Stimulated activated CD4-positive, alpha-beta T cell treated with anti-CD3 and anti-CD28 coated beads, Interleukin-2, amount 100 ng/mL, for 24 hours (primary cell): ENCODE measurements at regions not wholly inside any gene's neighbourhood (a gene's known extent, or its start where the extent isn't known, plus 50 kb on each side); places are given as distances from the start of the nearest gene placed in this dataset.

Source experiments
- DNase-seq, 2 donors: peaks; one replicate each; pipeline ENCODE4 v3.0.0-alpha.2; 2020

DNA sequence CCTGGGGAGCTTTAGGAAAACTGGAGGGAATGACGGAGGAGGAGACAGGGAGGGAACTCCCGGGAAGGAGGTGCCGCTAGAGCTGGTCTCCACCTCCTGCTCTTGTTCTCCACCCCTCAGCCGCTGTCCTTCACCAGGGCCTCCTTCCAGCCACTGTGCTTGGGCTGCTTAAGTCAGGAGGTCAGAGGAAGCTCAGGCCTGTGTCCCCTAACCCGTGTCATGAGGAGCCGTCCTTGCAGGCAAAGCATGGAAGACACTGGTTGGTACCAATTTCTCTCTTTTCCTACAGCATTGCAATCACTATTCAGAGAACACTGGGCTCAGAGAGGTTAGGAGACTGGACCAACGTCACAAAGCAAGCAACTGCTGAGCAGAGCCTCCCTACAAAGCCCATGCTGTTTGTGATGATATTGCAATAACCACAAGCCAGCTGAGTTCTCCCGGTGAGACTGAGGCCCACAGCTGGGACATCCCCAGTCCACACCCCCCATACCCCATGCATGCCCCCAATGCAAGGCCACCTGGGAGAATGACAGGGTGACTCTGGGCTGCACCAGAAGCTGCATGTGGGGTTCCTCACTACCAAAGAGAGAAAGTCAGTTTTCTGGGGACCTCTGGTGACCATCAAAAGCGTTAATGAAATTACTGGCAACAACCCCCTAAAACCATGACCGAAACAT, 427.5 kb downstream of the NPHP4 start:
- no peak for DNase-seq

DNA sequence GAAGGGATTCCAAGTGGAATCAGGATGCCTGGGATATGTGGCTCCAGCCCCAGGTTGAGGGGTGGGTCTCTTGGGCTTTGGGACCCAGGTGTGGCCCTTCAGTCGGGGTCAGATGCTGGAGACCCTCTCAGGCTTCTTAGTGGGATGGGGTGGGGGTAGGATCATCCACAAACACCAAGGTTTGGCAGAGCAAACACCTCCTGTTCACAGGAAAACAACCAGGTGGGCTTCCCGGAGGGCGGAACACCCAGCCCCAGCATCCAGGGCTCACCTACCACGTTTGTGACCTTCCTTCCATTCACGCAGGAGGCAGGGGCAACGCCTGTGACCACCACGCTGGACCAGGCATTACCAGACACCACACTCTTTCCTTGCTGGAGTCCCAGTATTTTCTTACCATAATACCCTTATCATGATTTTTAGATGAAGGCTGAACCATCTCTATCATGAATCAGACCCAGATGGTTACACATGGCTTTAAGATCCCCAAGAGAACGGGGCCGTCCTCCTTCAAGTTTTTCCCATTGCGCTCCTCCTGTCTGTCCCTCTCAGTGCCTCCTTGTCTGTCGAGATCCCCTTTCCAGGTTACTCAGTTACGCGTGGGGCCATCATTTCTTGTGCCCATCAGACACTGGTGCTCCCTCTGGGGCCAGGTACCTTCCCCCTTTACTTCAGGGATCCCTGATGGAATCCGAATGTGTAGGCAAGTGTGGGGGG, 428.2 kb downstream of the NPHP4 start:
- DNase-seq = no peak

GRCh38 chr1:5562769-5563168, 429.5 kb downstream of the NPHP4 start:
- DNase-seq = no peak

GRCh38 chr1:5562331-5562730, 429.9 kb downstream of the NPHP4 start:
- no peak for DNase-seq

GRCh38 chr1:5559078-5559477, 433.1 kb downstream of the NPHP4 start:
- no peak for DNase-seq

DNA sequence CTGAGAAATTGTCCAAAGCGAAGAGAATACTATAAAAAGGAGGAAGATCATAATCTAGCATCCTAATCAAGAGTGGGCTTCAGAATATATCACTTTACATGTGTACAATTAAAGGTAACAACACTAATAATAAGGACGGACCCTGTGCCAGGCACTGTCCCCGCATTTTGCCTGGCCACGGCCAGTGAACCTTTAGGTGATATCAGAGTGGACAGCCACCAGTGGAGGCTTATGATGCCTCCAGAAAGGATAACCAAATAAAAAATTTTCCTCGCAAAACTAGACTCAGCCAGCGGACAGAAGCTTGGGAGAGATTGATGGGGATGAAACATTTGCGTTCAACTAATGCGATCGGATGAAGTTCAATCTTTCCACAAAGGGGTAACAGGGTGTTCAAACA, 436.4 kb downstream of the NPHP4 start:
- DNase-seq = no peak

GRCh38 chr1:5554784-5555183, 437.4 kb downstream of the NPHP4 start:
- DNase-seq = no peak

DNA sequence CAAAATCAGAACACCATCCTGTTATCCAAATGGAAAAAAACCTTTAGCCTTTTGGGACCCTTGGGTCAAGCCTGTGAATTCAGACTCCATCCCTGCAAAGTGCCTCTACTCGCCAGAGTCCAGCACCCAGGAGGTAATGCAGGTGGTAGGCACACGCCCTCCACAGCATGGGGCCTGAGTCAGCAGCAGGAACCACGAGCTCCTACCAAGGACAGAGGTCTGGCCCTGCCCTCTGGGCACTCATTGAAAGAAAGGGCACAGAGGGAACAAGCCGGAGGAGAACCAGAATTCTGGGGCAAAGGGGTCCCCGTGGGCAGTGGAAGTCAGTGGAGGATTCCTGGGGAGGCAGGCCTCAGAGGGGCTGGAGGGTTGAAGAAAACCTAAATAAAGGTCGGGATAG, 438.1 kb downstream of the NPHP4 start:
- no peak for DNase-seq

GRCh38 chr1:5552787-5553484, 439.3 kb downstream of the NPHP4 start:
- DNase-seq = no peak

- no peak for DNase-seq
These were observed 440.8 kb downstream of the NPHP4 start for GRCh38 chr1:5551274-5551975.

- no peak for DNase-seq
These were observed 444.0 kb downstream of the NPHP4 start for GRCh38 chr1:5548266-5548665.

DNA sequence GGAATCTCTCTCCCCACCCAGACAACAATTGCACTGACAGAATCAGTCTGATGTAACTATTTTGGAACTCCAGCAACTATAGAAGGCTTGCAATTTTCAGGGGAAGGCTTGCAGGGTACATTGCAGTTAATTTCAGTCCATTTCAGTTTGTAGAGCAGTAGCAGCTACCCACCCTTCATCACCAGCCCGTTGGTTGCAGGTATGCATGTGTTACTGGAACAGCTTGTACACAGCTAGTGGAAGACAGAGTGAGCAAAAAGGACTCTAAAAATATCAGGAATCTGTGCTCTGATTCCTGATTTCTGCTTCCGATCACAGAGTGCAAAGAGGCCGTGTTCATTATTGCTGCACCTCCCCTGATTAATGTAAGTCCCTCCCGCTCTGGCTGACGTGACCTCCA, 449.0 kb downstream of the NPHP4 start:
- DNase-seq = no peak

DNA sequence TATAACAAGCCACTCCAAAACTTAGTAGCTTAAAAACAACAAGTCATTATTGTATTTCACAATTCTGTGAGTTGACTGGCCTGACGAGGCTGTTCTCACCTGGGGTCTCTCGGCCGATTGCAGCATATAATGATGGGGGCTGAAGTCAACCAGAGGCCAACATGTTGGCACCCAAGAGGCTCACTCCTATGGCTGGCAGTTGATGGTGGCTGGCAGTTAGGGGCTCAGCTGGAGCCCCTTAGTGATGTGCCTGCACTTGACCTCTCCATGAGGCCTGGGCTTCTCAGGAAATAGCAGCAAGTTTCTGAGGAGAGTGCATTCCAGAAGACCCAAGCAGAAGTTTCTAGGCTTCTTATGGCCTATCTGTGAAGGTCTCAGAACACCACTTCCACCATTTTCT, 459.4 kb downstream of the NPHP4 start:
- no peak for DNase-seq

DNA sequence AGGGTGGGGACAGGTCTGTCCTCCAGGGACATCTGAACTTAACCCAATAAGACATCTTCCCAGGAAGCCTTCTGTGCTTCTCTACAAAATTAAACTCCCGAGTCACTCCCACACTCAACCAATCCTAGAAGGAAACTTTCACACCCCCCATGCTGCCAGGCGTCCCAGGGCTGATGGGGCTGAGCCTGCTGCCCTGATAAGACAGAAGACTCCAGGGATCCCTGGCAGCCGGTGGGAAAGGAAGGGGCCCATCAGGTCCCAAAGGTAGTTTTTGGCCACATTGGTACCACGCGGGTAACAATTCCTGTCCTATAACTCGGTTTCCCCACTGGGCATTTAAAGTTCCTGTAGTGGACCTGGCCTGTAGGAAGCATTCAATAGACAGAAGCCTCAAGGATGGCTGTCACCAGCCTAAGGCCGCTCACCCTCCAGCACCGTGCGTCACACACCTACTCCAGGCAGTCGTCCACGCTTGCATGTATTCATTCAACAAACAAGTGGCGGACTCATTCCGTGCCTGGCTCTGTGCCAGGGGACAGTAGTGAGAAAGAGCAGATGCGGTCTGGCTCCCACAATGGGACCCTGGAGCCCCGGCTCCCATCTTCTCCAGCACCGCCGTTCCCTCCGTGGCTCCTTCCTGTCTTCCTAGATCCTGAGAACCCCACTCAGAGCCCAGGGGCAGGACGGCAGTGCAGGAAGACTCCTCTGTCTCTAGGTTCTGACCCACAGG, 465.2 kb downstream of the NPHP4 start:
- no peak for DNase-seq

DNA sequence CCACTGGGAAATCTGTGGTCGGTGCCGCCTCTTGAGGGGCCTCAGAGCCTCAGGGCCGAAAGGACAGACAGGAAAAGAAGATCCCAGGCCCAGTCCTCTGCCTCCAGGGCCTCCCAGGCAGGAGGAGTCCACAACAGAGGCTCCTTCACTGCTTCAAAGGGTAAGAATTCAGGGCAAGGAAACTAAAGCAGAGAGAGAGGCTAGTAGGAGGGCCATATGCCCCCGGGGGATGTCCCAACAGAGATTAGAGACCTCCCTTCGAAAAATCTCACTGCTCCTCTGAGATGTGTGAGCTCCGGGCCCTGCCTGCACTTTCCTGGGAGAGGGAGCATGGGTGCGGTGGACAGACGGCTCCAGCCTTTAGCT, 465.9 kb downstream of the NPHP4 start:
- no peak for DNase-seq

GRCh38 chr1:5525597-5526384, 466.4 kb downstream of the NPHP4 start:
- DNase-seq = no peak

GRCh38 chr1:5522531-5523145, 469.6 kb downstream of the NPHP4 start:
- no peak for DNase-seq

DNA sequence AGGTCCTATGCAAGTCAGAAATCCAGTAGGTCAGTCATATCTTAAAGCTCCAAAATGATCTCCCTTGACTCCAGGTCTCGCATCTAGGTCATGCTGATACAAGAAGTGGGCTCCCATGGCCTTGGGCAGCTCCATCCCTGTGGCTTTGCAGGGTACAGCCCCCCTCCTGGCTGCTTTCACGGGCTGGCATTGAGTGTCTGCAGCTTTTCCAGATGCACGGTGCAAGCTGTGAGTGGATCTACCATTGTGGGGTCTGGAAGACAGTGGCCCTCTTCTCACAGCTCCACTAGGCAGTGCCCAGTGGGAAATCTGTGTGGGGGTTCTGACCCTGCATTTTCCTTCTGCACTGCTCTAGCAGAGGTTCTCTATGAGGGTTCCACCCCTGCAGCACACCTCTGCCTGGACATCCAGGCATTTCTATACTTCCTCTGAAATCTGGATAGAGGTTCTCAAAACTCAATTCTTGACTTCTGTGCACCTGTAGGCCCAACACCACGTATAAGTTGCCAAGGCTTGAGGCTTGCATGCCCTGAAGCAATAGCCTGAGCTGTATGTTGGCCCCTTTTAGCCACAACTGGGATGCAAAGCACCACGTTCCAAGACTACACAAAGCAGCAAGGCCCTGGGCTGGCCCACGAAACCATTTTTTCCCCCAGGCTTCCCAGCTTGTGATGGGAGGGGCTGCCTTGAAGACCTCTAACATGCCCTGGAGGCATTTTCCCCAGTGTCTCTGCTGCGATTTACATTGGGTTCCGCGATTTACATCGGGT, 472.7 kb downstream of the NPHP4 start:
- no peak for DNase-seq

DNA sequence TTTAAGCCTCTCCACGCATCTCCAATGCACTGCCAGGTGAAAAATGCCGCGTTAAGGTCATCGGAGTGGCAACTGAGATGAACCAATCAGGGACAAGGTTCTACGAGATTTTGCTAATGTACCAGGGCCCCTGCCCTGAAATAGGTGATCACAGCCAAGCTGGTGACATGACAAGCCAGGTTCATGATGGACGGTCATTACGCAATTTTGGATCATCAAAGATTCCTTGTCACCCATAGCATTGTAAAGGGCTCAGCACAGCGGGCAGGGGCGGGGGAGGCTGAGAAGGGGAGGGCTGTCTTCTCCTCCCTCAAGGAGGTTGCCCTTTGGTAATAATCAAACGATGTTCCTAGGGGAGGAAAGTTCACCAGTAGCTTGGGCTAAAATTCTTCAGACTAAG, 475.5 kb downstream of the NPHP4 start:
- DNase-seq = no peak

GRCh38 chr1:5515501-5515900, 476.7 kb downstream of the NPHP4 start:
- no peak for DNase-seq
